Chondrocyte (in vitro differentiated cells): ENCODE measurements at regions not wholly inside any gene's neighbourhood (a gene's known extent, or its start where the extent isn't known, plus 50 kb on each side); places are given as distances from the start of the nearest gene placed in this dataset.

Experiments
- DNase-seq: peaks from one replicate; pipeline ENCODE4 v3.0.0; 2021; ENCODE audit warnings: mixed read lengths, low spot score
- H3K27ac Mint-ChIP-seq: one replicate; pipeline ENCODE4 v1.8.0; 2021; ENCODE audit warnings: mild to moderate bottlenecking, moderate library complexity, mixed read lengths; ENCODE audit not compliant: unreplicated experiment
- H3K27me3 Mint-ChIP-seq: 2 replicates; pipeline ENCODE4 v1.8.0; 2021; ENCODE audit warnings: low read depth, mixed read lengths
- H3K36me3 Mint-ChIP-seq: 2 replicates; pipeline ENCODE4 v1.8.0; 2021; ENCODE audit warnings: low read depth, mixed read lengths
- H3K4me1 Mint-ChIP-seq: 2 replicates; pipeline ENCODE4 v1.8.0; 2021; ENCODE audit warnings: low read depth, mild to moderate bottlenecking, mixed read lengths
- H3K4me3 Mint-ChIP-seq: one replicate; pipeline ENCODE4 v1.8.0; 2021; ENCODE audit warnings: mild to moderate bottlenecking, moderate library complexity, mixed read lengths; ENCODE audit not compliant: unreplicated experiment
- H3K9me3 Mint-ChIP-seq: 2 replicates; pipeline ENCODE4 v1.8.0; 2021; ENCODE audit warnings: low read depth, mixed read lengths
- CTCF ChIP-seq: fragments of 200-600 bp; sonication (generic); IDR thresholded peaks from 2 replicates; pipeline ENCODE4 v1.5.0; 2021; ENCODE audit warnings: antibody characterized with exemption, mild to moderate bottlenecking, moderate library complexity

GRCh38 chr17:79160980-79161636 is 86.5 kb downstream of the ENGASE start:
- Mint-ChIP-seq H3K4me3 (no peak overlapping the region), H3K36me3 (no peaks in the 10 kb centered on the region), H3K27me3 (peaks cover 31% of the 10 kb centered on the region), H3K27ac (no peak overlapping the region), H3K9me3 (no peaks in the 10 kb centered on the region), H3K4me1 (no peaks in the 10 kb centered on the region)
- TF ChIP-seq CTCF, result no peak
- DNase-seq, result no peak

GRCh38 chr17:79159926-79160325 is 85.3 kb downstream of the ENGASE start:
- Mint-ChIP-seq H3K36me3 (no peaks in the 10 kb centered on the region), H3K4me1 (no peaks in the 10 kb centered on the region), H3K27me3 (peaks cover 34% of the 10 kb centered on the region), H3K4me3 (no peak overlapping the region), H3K27ac (no peak overlapping the region), H3K9me3 (no peaks in the 10 kb centered on the region)
- DNase-seq, result no peak
- TF ChIP-seq CTCF, result no peak

GRCh38 chr17:79159471-79159870 is 84.8 kb downstream of the ENGASE start:
- TF ChIP-seq CTCF, result no peak
- no peaks in the 10 kb centered on the region for H3K36me3 Mint-ChIP-seq
- peaks cover 31% of the 10 kb centered on the region for H3K27me3 Mint-ChIP-seq
- DNase-seq, result no peak
- no peaks in the 10 kb centered on the region for H3K4me1 Mint-ChIP-seq
- no peaks in the 10 kb centered on the region for H3K9me3 Mint-ChIP-seq
- H3K27ac Mint-ChIP-seq, result no peak overlapping the region
- H3K4me3 Mint-ChIP-seq, result no peak overlapping the region

- H3K27ac Mint-ChIP-seq, result peak overlapping the region; percentile 41
- no peaks in the 10 kb centered on the region for H3K9me3 Mint-ChIP-seq
- H3K27me3 Mint-ChIP-seq, result peaks cover 46% of the 10 kb centered on the region
- H3K36me3 Mint-ChIP-seq, result no peaks in the 10 kb centered on the region
- no peaks in the 10 kb centered on the region for H3K4me1 Mint-ChIP-seq
- TF ChIP-seq CTCF, result no peak
- DNase-seq, result no peak
- no peak overlapping the region for H3K4me3 Mint-ChIP-seq
Observed at GRCh38 chr17:79156463-79157095, 82.0 kb downstream of the ENGASE start.

GRCh38 chr17:79155701-79156100 is 81.1 kb downstream of the ENGASE start:
- DNase-seq, result no peak
- Mint-ChIP-seq H3K9me3 (no peaks in the 10 kb centered on the region), H3K27ac (no peak overlapping the region), H3K4me3 (no peak overlapping the region), H3K27me3 (peaks cover 50% of the 10 kb centered on the region), H3K4me1 (no peaks in the 10 kb centered on the region), H3K36me3 (no peaks in the 10 kb centered on the region)
- TF ChIP-seq CTCF, result no peak
